Smooth muscle cell (in vitro differentiated cells): ENCODE measurements at regions not wholly inside any gene's neighbourhood (a gene's known extent, or its start where the extent isn't known, plus 50 kb on each side); places are given as distances from the start of the nearest gene placed in this dataset.
A peak's percentile ranks its signal among the peaks of the same experiment; 100 is the strongest.

Experiments used
- DNase-seq: peaks from one replicate; lab custom pipeline; 2025; ENCODE audit not compliant: unreplicated experiment; lab: John Stamatoyannopoulos, UW
- H2AFZ ChIP-seq: fragments of 200-600 bp; sonication (generic); 2 replicates; pipeline ENCODE4 v1.6.0; 2016; ENCODE audit warnings: antibody characterized with exemption, low read depth, mild to moderate bottlenecking
- H3F3A ChIP-seq: fragments of 200-600 bp; sonication (generic); 2 replicates; pipeline ENCODE4 v1.6.0; 2017; ENCODE audit warnings: antibody characterized with exemption, low read depth
- H3K27ac ChIP-seq: fragments of 200-600 bp; sonication (generic); 2 replicates; pipeline ENCODE4 v1.5.1; 2016; ENCODE audit warnings: low read depth, mild to moderate bottlenecking
- H3K27me3 ChIP-seq: fragments of 200-600 bp; sonication (generic); 2 replicates; pipeline ENCODE4 v1.6.1; 2016; ENCODE audit warnings: low read depth, mild to moderate bottlenecking
- H3K36me3 ChIP-seq: fragments of 200-600 bp; sonication (generic); 2 replicates; pipeline ENCODE4 v1.5.1; 2016; ENCODE audit warnings: low read depth
- H3K4me1 ChIP-seq: fragments of 200-600 bp; sonication (generic); 2 replicates; pipeline ENCODE4 v1.5.1; 2016; ENCODE audit warnings: low read depth
- H3K4me2 ChIP-seq: fragments of 200-600 bp; sonication (generic); 2 replicates; pipeline ENCODE4 v1.6.0; 2016; ENCODE audit warnings: mild to moderate bottlenecking
- H3K4me3 ChIP-seq: fragments of 200-600 bp; sonication (generic); 2 replicates; pipeline ENCODE4 v1.5.1; 2016; ENCODE audit warnings: mild to moderate bottlenecking
- H3K79me2 ChIP-seq: fragments of 200-600 bp; sonication (generic); 2 replicates; pipeline ENCODE4 v1.6.0; 2016; ENCODE audit warnings: low read depth, mild to moderate bottlenecking
- H3K9ac ChIP-seq: fragments of 200-600 bp; sonication (generic); 2 replicates; pipeline ENCODE4 v1.6.0; 2016; ENCODE audit warnings: low read depth
- H3K9me3 ChIP-seq: fragments of 200-600 bp; sonication (generic); replicated peaks from 2 replicates; pipeline ENCODE4 v1.5.1; 2016; ENCODE audit warnings: low read depth
- H4K20me1 ChIP-seq: fragments of 200-600 bp; sonication (generic); 2 replicates; pipeline ENCODE4 v1.6.0; 2016; ENCODE audit warnings: low read depth
- CTCF ChIP-seq: fragments of 200-600 bp; sonication (generic); IDR thresholded peaks from 2 replicates; pipeline ENCODE4 v1.5.1; 2017; ENCODE audit warnings: borderline replicate concordance, mild to moderate bottlenecking, antibody characterized with exemption; ENCODE audit not compliant: insufficient read depth, poor library complexity, severe bottlenecking
- WGBS: methylation state at CpG from one replicate; pipeline ENCODE4 v1.1.7; 2016; ENCODE audit warnings: low lambda C conversion rate; 5-methylcytosine and 5-hydroxymethylcytosine counted together

- TF ChIP-seq CTCF: no peak
- WGBS: 67% methylated on average over 1 of the region's 1 CpG
- H2AFZ ChIP-seq: no peak overlapping the region
These were observed 269.7 kb upstream of the PHF14 start for GRCh38 chr7:10703981-10704380.

GRCh38 chr7:10704653-10705052, 269.0 kb upstream of the PHF14 start:
- Histone ChIP-seq H3K4me3 (no peak overlapping the region), H3K4me2 (no peak overlapping the region), H3K27ac (no peak overlapping the region), H4K20me1 (no peaks in the 10 kb centered on the region), H2AFZ (no peak overlapping the region), H3K27me3 (no peaks in the 10 kb centered on the region), H3K4me1 (peaks cover 5% of the 10 kb centered on the region), H3K9ac (no peak overlapping the region), H3K9me3 (peaks cover 3% of the 10 kb centered on the region), H3K36me3 (no peaks in the 10 kb centered on the region), H3K79me2 (no peaks in the 10 kb centered on the region), H3F3A (peaks cover 4% of the 10 kb centered on the region)
- DNase-seq: no peak
- no peak for TF ChIP-seq CTCF
- 80% methylated on average over 4 of the region's 4 CpGs for WGBS

More at GRCh38 chr7:10703981-10704380, 269.7 kb upstream of the PHF14 start:
- Histone ChIP-seq H3K36me3 (no peaks in the 10 kb centered on the region), H3K9ac (no peak overlapping the region), H3K9me3 (peaks cover 3% of the 10 kb centered on the region), H4K20me1 (no peaks in the 10 kb centered on the region), H3K4me2 (no peak overlapping the region), H3K79me2 (no peaks in the 10 kb centered on the region), H3F3A (peaks cover 4% of the 10 kb centered on the region), H3K27me3 (no peaks in the 10 kb centered on the region), H3K27ac (no peak overlapping the region), H3K4me1 (peaks cover 5% of the 10 kb centered on the region), H3K4me3 (no peak overlapping the region)
- DNase-seq: no peak

GRCh38 chr7:10706875-10707493, 266.7 kb upstream of the PHF14 start:
- Histone ChIP-seq H2AFZ (no peak overlapping the region), H4K20me1 (no peaks in the 10 kb centered on the region), H3K27me3 (no peaks in the 10 kb centered on the region), H3F3A (peaks cover 4% of the 10 kb centered on the region), H3K36me3 (no peaks in the 10 kb centered on the region), H3K4me2 (peak overlapping the region; percentile 29), H3K79me2 (no peaks in the 10 kb centered on the region), H3K27ac (no peak overlapping the region), H3K4me1 (peaks cover 5% of the 10 kb centered on the region), H3K4me3 (no peak overlapping the region), H3K9ac (no peak overlapping the region), H3K9me3 (no peaks in the 10 kb centered on the region)
- 91% methylated on average over 3 of the region's 3 CpGs for WGBS
- no peak for DNase-seq
- no peak for TF ChIP-seq CTCF

GRCh38 chr7:10707519-10707918, 266.2 kb upstream of the PHF14 start:
- no peak overlapping the region for H3K4me3 ChIP-seq
- H3K27ac ChIP-seq: no peak overlapping the region
- H3F3A ChIP-seq: peaks cover 4% of the 10 kb centered on the region
- H3K79me2 ChIP-seq: no peaks in the 10 kb centered on the region
- no peak for DNase-seq
- H2AFZ ChIP-seq: no peak overlapping the region
- H3K27me3 ChIP-seq: no peaks in the 10 kb centered on the region
- peaks cover 5% of the 10 kb centered on the region for H3K4me1 ChIP-seq
- TF ChIP-seq CTCF: no peak
- WGBS: 3% methylated on average over 1 of the region's 1 CpG
- no peaks in the 10 kb centered on the region for H3K36me3 ChIP-seq
- no peaks in the 10 kb centered on the region for H3K9me3 ChIP-seq
- H3K9ac ChIP-seq: no peak overlapping the region
- H3K4me2 ChIP-seq: peak overlapping the region; percentile 29
- H4K20me1 ChIP-seq: no peaks in the 10 kb centered on the region
